HepG2 (cell line): ENCODE measurements at regions not wholly inside any gene's neighbourhood (a gene's known extent, or its start where the extent isn't known, plus 50 kb on each side); places are given as distances from the start of the nearest gene placed in this dataset.

Source experiments
- ATAC-seq: fragments of 200-7000 bp; cut with Tn5 transposase; 3 replicates; pipeline ENCODE4 v1.9.1; 2020; ENCODE audit warnings: mild to moderate bottlenecking, moderate library complexity
- BruUV-seq: library from RNA; stranded (reverse); fragments of 400-500 nt; replicated peaks from 2 replicates; lab custom pipeline; 2021; lab: Mats Ljungman, UMichigan
- CTCF ChIA-PET: fragments of 300-600 bp; formaldehyde crosslinking; extraction: SDS; loops from one replicate; lab custom pipeline; 2021; ENCODE audit warnings: low total read pairs, inconsistent platforms, low intra/inter-chr PET ratio; lab: Yijun Ruan, JAX
- POLR2A ChIA-PET: fragments of 350-600 bp; sonication (Branson Sonifier 250); formaldehyde crosslinking; loops from one replicate; lab custom pipeline; 2020; ENCODE audit warnings: antibody characterized with exemption, inconsistent platforms; lab: Yijun Ruan, JAX
- DNase-seq: peaks from one replicate; pipeline ENCODE4 v3.0.0-alpha.2; 2015; ENCODE audit warnings: low spot score
- FAIRE-seq: peaks from 3 replicates; lab custom pipeline; 2011; peaks lifted over from hg19 to GRCh38; lab: Jason Lieb, UNC
- H2AFZ ChIP-seq: one replicate; pipeline ENCODE4 v1.6.1; 2011; ENCODE audit warnings: low read length, inconsistent platforms
- H3K27ac ChIP-seq: fragments of 300-600 bp; 3 replicates; pipeline ENCODE4 v1.8.0; 2011; ENCODE audit warnings: mixed run types, mild to moderate bottlenecking, mixed read lengths, low read length, inconsistent platforms; ENCODE audit not compliant: insufficient read depth; ENCODE audit errors: extremely low read length
- H3K27me3 ChIP-seq, 2 experiments: fragments of 200-600 bp in 1 of 2; 2 replicates in 1 of 2; 3 replicates in 1 of 2; pipeline versions ENCODE4 v1.6.0 to v1.8.0; 2011; ENCODE audit warnings: low read length in 2 of 2, mild to moderate bottlenecking in 2 of 2, moderate library complexity in 2 of 2, inconsistent platforms in 1 of 2; ENCODE audit not compliant: insufficient read depth in 2 of 2, control insufficient read depth in 1 of 2
- H3K36me3 ChIP-seq, 2 experiments: fragments of 200-600 bp in 1 of 2; replicated peaks in 1 of 2; 2 replicates in 1 of 2; 3 replicates in 1 of 2; pipeline versions ENCODE4 v1.5.1 to v1.8.0; 2011; ENCODE audit warnings: low read length in 2 of 2, inconsistent platforms in 1 of 2; ENCODE audit not compliant: insufficient read depth in 2 of 2, control insufficient read depth in 1 of 2
- H3K4me1 ChIP-seq: 2 replicates; pipeline ENCODE4 v1.5.1; 2012; ENCODE audit warnings: low read length, inconsistent platforms; ENCODE audit not compliant: insufficient read depth
- H3K4me2 ChIP-seq: 2 replicates; pipeline ENCODE4 v1.6.0; 2011; ENCODE audit warnings: low read depth, low read length, inconsistent platforms
- H3K4me3 ChIP-seq, 3 experiments: fragments of 200-600 bp in 1 of 3; sonication (generic), shearing (Covaris generic) in 1 of 3; replicated peaks in 1 of 3; 2 replicates each; pipeline ENCODE4 v1.5.1; 2011 to 2016; ENCODE audit warnings: low read length in 3 of 3, inconsistent platforms in 2 of 3, low read depth in 2 of 3, mild to moderate bottlenecking in 2 of 3, control low read depth in 1 of 3, mixed read lengths in 1 of 3; ENCODE audit not compliant: insufficient read depth in 1 of 3
- H3K79me2 ChIP-seq: one replicate; pipeline ENCODE4 v1.6.1; 2011; ENCODE audit warnings: low read length, inconsistent platforms; ENCODE audit not compliant: insufficient read depth
- H3K9ac ChIP-seq: 2 replicates; pipeline ENCODE4 v1.6.0; 2011; ENCODE audit warnings: mild to moderate bottlenecking, low read depth, low read length, inconsistent platforms; ENCODE audit not compliant: insufficient read depth
- H3K9me3 ChIP-seq: 2 replicates; pipeline ENCODE4 v1.5.1; 2012; ENCODE audit warnings: mild to moderate bottlenecking, low read length
- H4K20me1 ChIP-seq: 2 replicates; pipeline ENCODE4 v1.6.0; 2011; ENCODE audit warnings: inconsistent platforms, mild to moderate bottlenecking, low read length, moderate library complexity; ENCODE audit not compliant: insufficient read depth
- ATF7-NPFF ChIP-seq: sonication (generic); formaldehyde crosslinking; IDR thresholded peaks from 2 replicates; pipeline ENCODE4 v1.8.1; 2023; ENCODE audit warnings: mild to moderate bottlenecking, low read depth, missing genetic modification reagents, moderate library complexity
- HDAC1 ChIP-seq: sonication (generic); formaldehyde crosslinking; IDR thresholded peaks from 2 replicates; pipeline ENCODE4 v1.5.1; 2020; ENCODE audit warnings: mild to moderate bottlenecking, missing genetic modification reagents
- KAT2B ChIP-seq: fragments of 150-350 bp; IDR thresholded peaks from 2 replicates; pipeline ENCODE4 v1.6.1; 2014; ENCODE audit warnings: low read depth, low read length, borderline replicate concordance
- KAT7 ChIP-seq: IDR thresholded peaks from 2 replicates; pipeline ENCODE4 v1.6.1; 2018; ENCODE audit warnings: borderline replicate concordance, missing compliant biosample characterization
- KLF6 ChIP-seq: IDR thresholded peaks from 2 replicates; pipeline ENCODE4 v1.8.0; 2016; ENCODE audit warnings: missing biosample characterization, missing genetic modification reagents
- NCOA1 ChIP-seq: sonication (generic); formaldehyde crosslinking; IDR thresholded peaks from 2 replicates; pipeline ENCODE4 v1.9.0; 2021; ENCODE audit warnings: missing genetic modification reagents
- NR2F1 ChIP-seq, 2 experiments: fragments of 450-650 bp in 1 of 2; formaldehyde crosslinking in 1 of 2; IDR thresholded peaks; 2 replicates each; pipeline versions ENCODE4 v1.5.0 to v1.6.1; 2016 to 2020; ENCODE audit warnings: mild to moderate bottlenecking in 1 of 2, missing compliant biosample characterization in 1 of 2, missing genetic modification reagents in 1 of 2, moderate library complexity in 1 of 2
- PLRG1 ChIP-seq: fragments of 450-650 bp; conservative IDR thresholded peaks from 2 replicates; pipeline ENCODE4 v1.6.1; 2016
- SOX5 ChIP-seq: IDR thresholded peaks from 2 replicates; pipeline ENCODE4 v1.6.1; 2016; ENCODE audit warnings: borderline replicate concordance
- ZNF10 ChIP-seq: sonication (generic); formaldehyde crosslinking; IDR thresholded peaks from 2 replicates; pipeline ENCODE4 v1.4.0; 2020; ENCODE audit warnings: mild to moderate bottlenecking, low read depth, missing genetic modification reagents, borderline replicate concordance
- ZNF30 ChIP-seq: sonication (generic); formaldehyde crosslinking; IDR thresholded peaks from 2 replicates; pipeline ENCODE4 v1.5.0; 2020; ENCODE audit warnings: mild to moderate bottlenecking, missing genetic modification reagents
- ZNF441 ChIP-seq: sonication (generic); formaldehyde crosslinking; IDR thresholded peaks from 2 replicates; pipeline ENCODE4 v1.7.0; 2021; ENCODE audit warnings: missing genetic modification reagents, borderline replicate concordance
- ZNF598 ChIP-seq: sonication (generic); formaldehyde crosslinking; IDR thresholded peaks from 2 replicates; pipeline ENCODE4 v1.5.1; 2020; ENCODE audit warnings: mild to moderate bottlenecking, missing genetic modification reagents, borderline replicate concordance
- WGBS: methylation state at CpG from one replicate; pipeline ENCODE4 v1.1.6; 2017; ENCODE audit warnings: low lambda C conversion rate; 5-methylcytosine and 5-hydroxymethylcytosine counted together
- in situ Hi-C: cut with HindIII; loops from 2 replicates; pipeline ENCODE4 v1.10.0; 2017; ENCODE audit warnings: low pct_unique_long_range_greater_than_20kb; ENCODE audit not compliant: extremely low pct_ligation_motif_present
- intact Hi-C: fragments of 100-400 bp; cut with micrococcal nuclease; formaldehyde crosslinking; loops from one replicate; pipeline ENCODE4 v1.10.0; 2022; ENCODE audit not compliant: unreplicated experiment
- TF ChIP-seq, protein P1 (sequence below): sonication (generic); formaldehyde crosslinking; IDR thresholded peaks from 2 replicates; pipeline ENCODE4 v1.8.0; 2022; ENCODE audit warnings: missing genetic modification reagents, low read depth, mild to moderate bottlenecking, borderline replicate concordance
- TF ChIP-seq, protein P2 (sequence below): sonication (generic); formaldehyde crosslinking; IDR thresholded peaks from 2 replicates; pipeline ENCODE4 v1.5.1; 2020; ENCODE audit warnings: missing genetic modification reagents, mild to moderate bottlenecking, borderline replicate concordance
- TF ChIP-seq, protein P3 (sequence below): IDR thresholded peaks from 2 replicates; pipeline ENCODE4 v1.6.1; 2016
- TF ChIP-seq, protein P4 (sequence below): sonication (generic); formaldehyde crosslinking; IDR thresholded peaks from 2 replicates; pipeline ENCODE4 v1.4.0; 2020; ENCODE audit warnings: missing genetic modification reagents
- TF ChIP-seq, protein P5 (sequence below): sonication (generic); formaldehyde crosslinking; IDR thresholded peaks from 2 replicates; pipeline ENCODE4 v1.5.1; 2020; ENCODE audit warnings: missing genetic modification reagents, mild to moderate bottlenecking, borderline replicate concordance
- TF ChIP-seq, protein P6 (sequence below): sonication (generic); formaldehyde crosslinking; IDR thresholded peaks from 2 replicates; pipeline ENCODE4 v1.9.0; 2022; ENCODE audit warnings: low read depth, missing genetic modification reagents
- TF ChIP-seq, protein P7 (sequence below): sonication (generic); formaldehyde crosslinking; IDR thresholded peaks from 2 replicates; pipeline ENCODE4 v1.8.1; 2023; ENCODE audit warnings: missing genetic modification reagents, mild to moderate bottlenecking, borderline replicate concordance

DNA sequence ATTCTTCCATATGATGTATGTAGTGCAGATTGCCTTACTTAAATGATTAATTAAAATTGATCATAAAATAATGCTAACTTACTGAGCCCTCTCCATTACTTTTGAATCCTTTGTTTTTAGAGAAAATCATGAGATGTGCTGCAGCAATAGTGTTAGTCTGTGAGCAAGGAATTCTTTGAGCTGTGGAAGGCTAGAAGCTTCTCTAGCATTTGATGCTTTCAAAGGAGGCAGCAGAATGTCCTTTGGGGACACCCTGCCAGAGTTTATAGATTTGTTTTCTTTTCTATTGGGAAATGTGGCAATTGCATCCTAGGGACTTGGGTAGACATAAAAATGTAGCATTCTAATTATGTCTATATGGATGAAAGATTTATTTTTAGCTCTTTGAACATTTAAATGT is 284.1 kb upstream of the SMIM30 start (continued):
- TF ChIP-seq, protein P1, sequence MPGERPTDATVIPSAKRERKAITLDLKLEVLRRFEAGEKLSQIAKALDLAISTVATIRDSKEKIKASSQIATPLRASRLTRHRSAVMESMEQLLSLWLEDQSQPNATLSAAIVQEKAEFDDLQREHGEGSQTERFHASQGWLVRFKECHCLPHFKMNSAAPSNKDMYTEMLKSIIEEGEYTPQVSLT (CRISPR knock-in tag): no peak
- TF ChIP-seq NCOA1 (CRISPR knock-in tag) (no peak), SOX5 (CRISPR knock-in tag) (no peak), NR2F1 (CRISPR knock-in tag; IDR thresholded peaks at IDR 0.05) (no peak), ZNF441 (CRISPR knock-in tag) (no peak), ATF7-NPFF (no peak)
- TF ChIP-seq, protein P2, sequence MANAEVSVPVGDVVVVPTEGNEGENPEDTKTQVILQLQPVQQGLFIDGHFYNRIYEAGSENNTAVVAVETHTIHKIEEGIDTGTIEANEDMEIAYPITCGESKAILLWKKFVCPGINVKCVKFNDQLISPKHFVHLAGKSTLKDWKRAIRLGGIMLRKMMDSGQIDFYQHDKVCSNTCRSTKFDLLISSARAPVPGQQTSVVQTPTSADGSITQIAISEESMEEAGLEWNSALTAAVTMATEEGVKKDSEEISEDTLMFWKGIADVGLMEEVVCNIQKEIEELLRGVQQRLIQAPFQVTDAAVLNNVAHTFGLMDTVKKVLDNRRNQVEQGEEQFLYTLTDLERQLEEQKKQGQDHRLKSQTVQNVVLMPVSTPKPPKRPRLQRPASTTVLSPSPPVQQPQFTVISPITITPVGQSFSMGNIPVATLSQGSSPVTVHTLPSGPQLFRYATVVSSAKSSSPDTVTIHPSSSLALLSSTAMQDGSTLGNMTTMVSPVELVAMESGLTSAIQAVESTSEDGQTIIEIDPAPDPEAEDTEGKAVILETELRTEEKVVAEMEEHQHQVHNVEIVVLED: no peak
- TF ChIP-seq, all 625 proteins: peak for 0

DNA sequence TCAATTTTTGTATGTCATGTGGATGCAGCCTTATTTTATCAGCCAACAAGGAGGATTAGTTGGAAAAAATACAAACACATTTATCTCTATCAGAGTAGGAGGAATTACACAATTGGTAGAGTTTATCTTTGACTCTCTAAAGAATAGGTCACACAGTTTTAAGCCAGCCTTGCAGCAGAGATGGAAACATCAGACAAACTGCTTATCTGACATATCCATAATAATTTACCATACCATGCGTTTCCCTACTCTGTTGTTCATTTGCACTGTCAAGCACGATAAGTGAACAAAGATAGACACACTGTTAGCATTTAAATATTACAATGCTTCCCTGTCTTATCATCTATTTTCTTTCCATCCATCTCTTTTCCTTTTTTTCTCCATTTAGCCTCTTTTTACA is 283.7 kb upstream of the SMIM30 start:
- in situ Hi-C loops: loop anchor here (10.0 to 25.0 kb wide), 3 partner anchors 240 to 865 kb away; no protein-coding TSS in a partner anchor
- intact Hi-C loops: no loop called here
- WGBS: 0% methylated on average over 2 of the region's 2 CpGs
- H3K9ac ChIP-seq: no peak overlapping the region
- no peaks in the 10 kb centered on the region for H3K27me3 ChIP-seq
- H3K4me1 ChIP-seq: no peaks in the 10 kb centered on the region
- ATAC-seq: no peak
- ChIA-PET CTCF (no interaction called here), POLR2A (no interaction called here)
- H3K79me2 ChIP-seq: no peaks in the 10 kb centered on the region
- H4K20me1 ChIP-seq: no peaks in the 10 kb centered on the region
- BruUV-seq: no TSS peak
- no peaks in the 10 kb centered on the region for H3K36me3 ChIP-seq
- H2AFZ ChIP-seq: no peak overlapping the region
- no peaks in the 10 kb centered on the region for H3K9me3 ChIP-seq
- no peak overlapping the region for H3K4me2 ChIP-seq
- H3K4me3 ChIP-seq: no peak overlapping the region
- no peak overlapping the region for H3K27ac ChIP-seq
- DNase-seq: no peak
- FAIRE-seq: no peak
- TF ChIP-seq, protein P3, sequence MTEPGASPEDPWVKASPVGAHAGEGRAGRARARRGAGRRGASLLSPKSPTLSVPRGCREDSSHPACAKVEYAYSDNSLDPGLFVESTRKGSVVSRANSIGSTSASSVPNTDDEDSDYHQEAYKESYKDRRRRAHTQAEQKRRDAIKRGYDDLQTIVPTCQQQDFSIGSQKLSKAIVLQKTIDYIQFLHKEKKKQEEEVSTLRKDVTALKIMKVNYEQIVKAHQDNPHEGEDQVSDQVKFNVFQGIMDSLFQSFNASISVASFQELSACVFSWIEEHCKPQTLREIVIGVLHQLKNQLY (CRISPR knock-in tag): no peak
- TF ChIP-seq KAT2B: no peak
- TF ChIP-seq, protein P4, sequence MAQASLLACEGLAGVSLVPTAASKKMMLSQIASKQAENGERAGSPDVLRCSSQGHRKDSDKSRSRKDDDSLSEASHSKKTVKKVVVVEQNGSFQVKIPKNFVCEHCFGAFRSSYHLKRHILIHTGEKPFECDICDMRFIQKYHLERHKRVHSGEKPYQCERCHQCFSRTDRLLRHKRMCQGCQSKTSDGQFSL (CRISPR knock-in tag): no peak
- TF ChIP-seq, protein P5, sequence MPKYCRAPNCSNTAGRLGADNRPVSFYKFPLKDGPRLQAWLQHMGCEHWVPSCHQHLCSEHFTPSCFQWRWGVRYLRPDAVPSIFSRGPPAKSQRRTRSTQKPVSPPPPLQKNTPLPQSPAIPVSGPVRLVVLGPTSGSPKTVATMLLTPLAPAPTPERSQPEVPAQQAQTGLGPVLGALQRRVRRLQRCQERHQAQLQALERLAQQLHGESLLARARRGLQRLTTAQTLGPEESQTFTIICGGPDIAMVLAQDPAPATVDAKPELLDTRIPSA (CRISPR knock-in tag): no peak
- TF ChIP-seq HDAC1 (CRISPR knock-in tag): no peak
- TF ChIP-seq, protein P6, sequence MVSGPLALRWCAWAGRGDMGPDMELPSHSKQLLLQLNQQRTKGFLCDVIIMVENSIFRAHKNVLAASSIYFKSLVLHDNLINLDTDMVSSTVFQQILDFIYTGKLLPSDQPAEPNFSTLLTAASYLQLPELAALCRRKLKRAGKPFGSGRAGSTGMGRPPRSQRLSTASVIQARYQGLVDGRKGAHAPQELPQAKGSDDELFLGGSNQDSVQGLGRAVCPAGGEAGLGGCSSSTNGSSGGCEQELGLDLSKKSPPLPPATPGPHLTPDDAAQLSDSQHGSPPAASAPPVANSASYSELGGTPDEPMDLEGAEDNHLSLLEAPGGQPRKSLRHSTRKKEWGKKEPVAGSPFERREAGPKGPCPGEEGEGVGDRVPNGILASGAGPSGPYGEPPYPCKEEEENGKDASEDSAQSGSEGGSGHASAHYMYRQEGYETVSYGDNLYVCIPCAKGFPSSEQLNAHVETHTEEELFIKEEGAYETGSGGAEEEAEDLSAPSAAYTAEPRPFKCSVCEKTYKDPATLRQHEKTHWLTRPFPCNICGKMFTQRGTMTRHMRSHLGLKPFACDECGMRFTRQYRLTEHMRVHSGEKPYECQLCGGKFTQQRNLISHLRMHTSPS: no peak
- TF ChIP-seq KLF6 (CRISPR knock-in tag): no peak
- TF ChIP-seq, protein P7, sequence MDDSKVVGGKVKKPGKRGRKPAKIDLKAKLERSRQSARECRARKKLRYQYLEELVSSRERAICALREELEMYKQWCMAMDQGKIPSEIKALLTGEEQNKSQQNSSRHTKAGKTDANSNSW (CRISPR knock-in tag): no peak
- TF ChIP-seq PLRG1: no peak
- no peak for TF ChIP-seq ZNF598 (CRISPR knock-in tag)
- no peak for TF ChIP-seq KAT7
- TF ChIP-seq ZNF30 (CRISPR knock-in tag): no peak
- TF ChIP-seq ZNF10 (CRISPR knock-in tag): no peak
